Sciatic nerve (tissue), 2 donors: ENCODE measurements at regions not wholly inside any gene's neighbourhood (a gene's known extent, or its start where the extent isn't known, plus 50 kb on each side); places are given as distances from the start of the nearest gene placed in this dataset. TPM values are rescaled to one million over a fixed set of nuclear protein-coding genes. Genes with fewer than 3 reads are reported as not detected.

Experiments
- ATAC-seq: fragments of 200-7000 bp; cut with Tn5 transposase; one replicate; pipeline ENCODE4 v1.9.1; 2020; ENCODE audit warnings: mild to moderate bottlenecking, moderate library complexity
- DNase-seq: peaks from one replicate; pipeline ENCODE4 v3.0.0-alpha.2; 2020; ENCODE audit warnings: low spot score
- intact Hi-C: fragments of 100-400 bp; cut with DNase I; formaldehyde crosslinking; loops from one replicate; pipeline ENCODE4 v1.14.2; 2022
- microRNA-seq: library from miRNA; unstranded; fragments of <30 nt; microRNA quantifications from one replicate; pipeline ENCODE4 v1.2.0, GENCODE V29; 2020
- donor health status: DM: no; HTN: no; CAD: no.
- donor health status: DM: no; HTN: no; CAD: no.

DNA sequence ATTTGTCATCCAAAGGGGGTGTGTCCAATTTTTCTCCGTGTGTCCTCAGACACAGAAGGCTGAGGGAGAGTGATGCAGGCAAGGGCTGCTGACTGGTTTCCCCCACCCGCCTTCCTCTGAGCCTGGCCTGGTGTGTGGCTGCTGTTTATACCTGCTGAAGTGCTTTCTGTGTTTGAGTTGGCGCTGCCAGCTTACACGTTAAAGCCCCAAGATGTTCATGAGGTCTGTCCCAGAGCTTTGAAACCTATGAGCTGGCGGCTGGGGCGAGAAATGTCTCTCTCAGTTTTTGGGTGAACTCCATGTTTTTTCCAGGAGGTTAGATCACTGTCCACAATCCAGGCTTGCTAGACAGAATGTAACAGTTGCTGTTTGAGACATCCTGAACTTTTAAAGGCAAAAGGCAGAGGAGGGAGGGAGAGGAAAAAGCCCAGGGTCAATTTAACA is 69.0 kb upstream of the CCN2 start:
- peak; percentile 56 for DNase-seq
- intact Hi-C loops = no loop called here
- peak; percentile 95 for ATAC-seq

DNA sequence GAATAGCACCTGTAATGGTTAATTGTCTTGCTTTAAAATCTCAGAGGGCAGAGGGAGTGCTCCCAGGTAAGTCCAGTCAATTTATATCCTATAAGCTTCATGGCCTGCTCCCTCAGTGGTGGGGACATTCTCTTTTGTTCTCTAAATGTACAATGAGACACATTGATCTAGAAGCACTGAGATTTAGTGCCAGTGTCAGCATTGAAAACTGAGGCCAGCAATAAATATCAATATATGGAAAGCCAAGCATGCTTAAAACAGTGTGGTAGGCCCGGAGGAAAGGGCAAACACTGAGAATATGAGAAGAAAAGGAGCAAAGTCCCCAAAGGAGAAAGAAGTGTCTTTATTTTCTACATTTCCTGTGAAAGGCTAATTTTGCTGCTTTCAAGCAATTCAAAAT is 68.4 kb upstream of the CCN2 start:
- intact Hi-C loops = no loop called here
- DNase-seq (no peak), ATAC-seq (no peak)

DNA sequence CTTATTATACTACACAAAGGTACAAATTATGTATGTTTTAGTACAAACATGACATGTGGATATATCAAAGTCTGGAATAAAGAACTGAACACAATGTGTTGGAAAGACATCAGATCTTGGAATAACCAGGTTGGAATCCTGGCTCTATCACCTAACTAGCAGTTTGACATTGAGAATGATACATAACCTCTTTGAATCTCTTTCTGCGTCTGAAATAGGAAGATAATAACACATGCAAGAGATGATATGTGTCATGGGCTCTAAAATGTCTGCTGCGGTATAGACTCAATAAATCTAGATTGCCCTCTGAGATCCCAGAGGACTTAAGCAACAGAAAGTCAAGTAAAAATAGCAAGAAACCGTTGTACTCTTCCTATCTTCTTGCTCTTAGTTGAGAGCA is 66.8 kb upstream of the CCN2 start:
- no peak for ATAC-seq
- intact Hi-C loops = no loop called here
- DNase-seq = no peak

DNA sequence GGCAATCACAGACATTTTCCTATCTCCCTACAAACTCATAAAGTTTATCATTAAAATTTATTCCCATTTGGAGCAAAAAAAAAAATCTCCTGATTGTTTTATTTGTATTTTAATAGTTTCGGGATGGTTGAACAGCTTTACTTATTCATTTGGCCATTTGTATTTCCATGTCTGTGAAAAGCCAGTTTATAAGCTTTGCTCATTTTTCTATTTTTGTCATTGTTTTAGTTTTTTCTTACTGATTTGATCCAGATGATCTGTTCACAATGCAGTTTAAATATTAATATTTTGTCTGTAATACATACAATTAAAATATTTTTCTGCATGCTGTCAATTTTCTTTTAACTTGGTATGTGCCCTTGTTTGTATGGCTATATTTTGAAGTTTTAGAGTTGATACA is 65.2 kb upstream of the CCN2 start:
- DNase-seq (no peak), ATAC-seq (no peak)
- intact Hi-C loops = no loop called here

DNA sequence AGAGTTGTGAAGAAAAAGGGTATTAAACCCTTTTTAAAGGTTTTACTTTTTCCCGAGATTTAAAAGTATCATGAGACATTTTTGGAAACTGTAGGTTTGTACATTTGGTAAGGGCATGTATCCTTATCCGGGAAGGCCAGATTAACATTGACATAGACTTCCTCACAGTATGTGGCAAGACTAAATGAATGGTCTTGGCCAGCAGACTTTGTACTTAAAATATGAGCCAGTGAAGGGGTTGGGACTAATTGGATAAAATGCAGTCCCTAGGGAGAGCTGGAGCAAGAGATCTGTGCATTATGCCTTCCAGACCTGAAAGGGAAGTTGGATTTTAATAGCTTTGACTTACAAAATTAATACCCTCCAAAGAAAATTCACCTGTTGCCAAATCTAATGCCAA is 60.4 kb upstream of the CCN2 start:
- intact Hi-C loops = no loop called here
- ATAC-seq = peak; percentile 84

DNA sequence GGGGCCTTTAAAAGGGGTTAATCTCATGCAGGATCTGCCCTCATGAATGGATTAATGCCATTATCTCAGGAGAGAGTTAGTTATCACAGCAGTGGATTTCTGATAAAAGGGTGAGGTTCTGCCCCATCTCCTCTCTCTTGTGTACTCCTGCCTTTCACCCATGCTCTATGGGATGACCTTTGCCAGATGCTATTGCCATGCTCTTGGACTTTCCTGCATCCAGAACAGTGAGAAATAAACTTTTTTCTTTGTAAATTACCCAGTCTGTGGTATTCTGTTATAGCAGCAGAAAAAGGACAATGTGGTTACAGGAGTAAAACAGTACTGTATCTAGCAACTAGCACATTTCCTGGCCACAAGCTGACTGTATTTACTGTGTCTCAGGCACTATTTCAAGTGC is 58.0 kb upstream of the CCN2 start:
- DNase-seq (no peak), ATAC-seq (no peak)
- intact Hi-C loops = no loop called here

More for the DNA sequence above, 60.4 kb upstream of the CCN2 start:
- no peak for DNase-seq

DNA sequence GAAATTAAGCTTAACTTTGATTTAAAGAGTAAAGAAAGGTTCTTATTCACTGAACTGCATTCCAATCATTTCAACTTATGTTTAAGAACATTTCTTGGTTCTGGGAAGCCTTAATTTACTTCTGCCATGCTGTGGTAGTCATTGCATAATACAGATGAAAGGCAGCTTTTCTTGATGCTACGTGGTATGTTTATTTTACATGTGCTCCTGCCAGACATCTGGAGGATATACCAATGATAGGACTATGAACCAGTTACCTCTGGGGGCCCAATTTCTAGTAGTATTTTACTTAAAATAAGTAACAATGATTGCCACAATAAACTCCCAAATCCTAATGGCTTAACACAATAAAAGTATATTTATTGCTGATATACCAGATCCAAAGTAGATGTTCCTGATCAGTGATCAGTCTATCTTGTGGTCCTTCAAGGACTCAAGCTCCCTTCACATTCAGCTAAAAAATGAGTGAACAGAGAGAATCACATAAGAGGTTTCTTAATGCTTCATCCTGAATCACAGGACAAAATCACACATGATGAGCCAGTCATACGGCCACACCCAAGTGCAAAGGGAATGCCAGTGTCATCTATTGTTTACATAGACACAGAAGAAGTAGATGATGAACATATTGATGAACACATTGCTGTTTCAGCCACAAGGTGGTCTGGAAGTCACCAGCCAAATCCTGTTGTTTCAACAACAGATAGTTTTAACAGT is 56.5 kb upstream of the CCN2 start:
- ATAC-seq (no peak), DNase-seq (no peak)
- intact Hi-C loops = no loop called here

DNA sequence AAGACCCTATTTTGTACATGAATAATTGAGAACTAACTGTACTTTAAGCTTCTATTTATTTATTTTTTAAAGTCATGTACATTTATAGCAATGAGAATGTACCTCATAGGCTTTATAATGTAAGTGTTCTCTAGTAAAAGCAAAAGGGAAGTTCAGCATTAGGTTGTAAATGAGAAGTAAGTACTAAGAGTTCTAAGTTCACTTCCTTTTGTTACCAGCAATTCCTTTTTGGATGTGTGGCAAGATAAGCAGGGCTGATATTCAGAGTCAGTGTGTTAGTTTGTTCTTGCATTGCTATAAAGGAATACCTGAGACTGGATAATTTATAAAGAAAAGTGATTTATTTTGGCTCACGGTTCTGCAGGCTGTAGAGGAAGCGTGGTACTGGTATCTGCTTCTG is 54.0 kb upstream of the CCN2 start:
- no peak for DNase-seq
- ATAC-seq = peak; percentile 10
- intact Hi-C loops = no loop called here

DNA sequence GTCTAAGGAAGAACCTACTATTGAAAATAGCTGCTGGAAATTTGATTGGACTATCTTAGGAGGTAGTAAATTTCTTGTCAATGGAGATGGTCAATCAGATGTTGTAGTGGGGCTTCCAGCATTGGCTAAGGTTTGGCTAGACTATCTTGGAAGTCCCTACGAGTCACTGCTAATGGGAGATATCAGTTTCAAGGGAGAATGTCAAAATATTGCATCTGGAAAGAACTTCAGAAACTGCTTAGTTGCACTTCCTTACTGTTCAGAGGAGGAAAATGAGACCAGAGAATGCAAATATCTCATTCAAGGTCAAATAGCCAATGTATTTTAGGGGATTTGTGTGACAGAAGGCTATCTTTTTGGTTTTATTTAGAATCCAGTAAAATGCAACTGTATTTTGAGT is 53.5 kb upstream of the CCN2 start:
- ATAC-seq = no peak
- DNase-seq = no peak
- intact Hi-C loops = no loop called here

DNA sequence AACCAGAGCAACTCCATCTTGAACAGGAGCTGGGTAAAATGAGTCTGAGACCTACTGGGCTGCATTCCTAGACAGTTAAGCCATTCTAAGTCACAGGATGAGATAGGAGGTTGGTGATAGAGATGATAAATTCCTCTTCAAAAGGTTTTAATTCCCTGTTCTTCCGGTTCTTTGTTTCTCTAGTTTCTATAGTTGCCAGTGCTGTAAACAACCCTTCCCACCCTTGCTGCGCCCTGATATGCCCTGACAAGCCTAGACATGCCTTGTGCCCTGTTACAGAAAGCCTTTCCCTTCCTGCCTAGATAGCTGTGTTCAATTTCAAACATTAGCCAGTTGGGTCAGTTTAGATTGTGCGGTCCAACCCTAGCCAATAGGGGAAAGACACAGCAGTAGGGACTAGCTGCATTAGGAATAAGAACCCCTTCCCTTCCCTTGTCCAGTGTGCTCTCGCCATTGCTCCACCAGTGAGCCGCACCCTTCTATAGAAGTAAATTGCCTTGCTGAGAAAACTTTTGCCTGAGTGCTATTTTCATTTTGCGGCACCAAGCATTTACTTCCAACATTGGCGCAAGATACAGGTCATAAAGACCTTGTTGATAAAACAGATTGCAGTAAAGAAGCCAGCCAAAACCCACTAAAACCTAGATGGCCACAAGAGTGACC is 52.5 kb upstream of the CCN2 start:
- DNase-seq (no peak), ATAC-seq (no peak)
- intact Hi-C loops = no loop called here

Small RNA genes in the stretch of these regions (microRNA-seq; reads per million reads assigned to microRNA genes)
- gene MIR548AJ1 = not detected
